ENCODE measurements at regions not wholly inside any gene's neighbourhood (a gene's known extent, or its start where the extent isn't known, plus 50 kb on each side); places are given as distances from the start of the nearest gene placed in this dataset.

DNA sequence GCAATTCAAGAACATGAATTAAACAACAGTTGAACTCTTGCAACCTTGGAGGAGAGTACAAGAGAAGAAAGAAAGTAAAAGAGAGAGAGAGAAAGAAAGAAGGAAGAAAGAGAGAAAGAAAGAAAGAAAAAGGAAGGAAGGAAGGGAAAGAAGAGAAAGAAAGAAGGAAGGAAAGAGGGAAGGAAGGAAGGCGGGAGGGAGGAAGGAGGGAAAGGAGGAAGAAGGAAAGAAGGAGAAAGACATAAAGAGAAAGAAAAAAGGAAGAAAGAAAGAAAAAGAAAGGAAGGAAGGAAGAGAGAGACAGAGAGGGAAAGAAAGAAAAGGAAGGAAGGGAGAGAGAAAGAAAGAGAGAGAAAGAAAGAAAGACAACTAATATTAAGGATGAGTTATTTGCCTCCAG lies 1106.7 kb downstream of the TYW1 start:
- POLR2A ChIA-PET (ENCODE audit: unreplicated experiment), result no interaction called here
- Histone ChIP-seq H3K27me3 (ENCODE audit: control insufficient read depth, insufficient read depth, low read length) (no peaks in the 10 kb centered on the region), H2BK5ac (ENCODE audit: low read depth, low read length, poor library complexity, severe bottlenecking) (no peak overlapping the region), H3K18ac (ENCODE audit: low read depth, low read length) (no peak overlapping the region), H3K4ac (ENCODE audit: low read depth, low read length) (no peak overlapping the region), H3K9me3 (ENCODE audit: control insufficient read depth, insufficient read depth, low read length) (peaks cover 14% of the 10 kb centered on the region), H2BK20ac (ENCODE audit: low read depth, low read length) (no peak overlapping the region), H2AFZ (replicated peaks; ENCODE audit: low read length, poor library complexity) (no peak overlapping the region), H3K56ac (ENCODE audit: extremely low read depth, insufficient read depth, low read length) (no peak overlapping the region), H4K8ac (ENCODE audit: low read depth in 2 of 2, low read length in 2 of 2) (no peak overlapping the region), H3K4me3 (ENCODE audit: insufficient read depth, low read depth, low read length) (no peak overlapping the region), H3K4me1 (ENCODE audit: control insufficient read depth, insufficient read depth, low read length) (no peaks in the 10 kb centered on the region), H4K20me1 (ENCODE audit: insufficient read depth, low read length) (no peaks in the 10 kb centered on the region), H3K14ac (replicated peaks; ENCODE audit: low read depth, low read length) (no peak overlapping the region), H2BK15ac (ENCODE audit: low read depth, low read length) (no peak overlapping the region), H3K9ac (ENCODE audit: low read depth, low read length) (no peak overlapping the region), H2BK120ac (ENCODE audit: low read depth, low read length) (no peak overlapping the region), H3K23ac (ENCODE audit: low read depth, low read length) (no peak overlapping the region), H4K91ac (ENCODE audit: insufficient read depth, low read depth, low read length) (no peak overlapping the region), H3K27ac (ENCODE audit: insufficient read depth, low read length) (no peak overlapping the region), H3K79me1 (ENCODE audit: low read depth in 1 of 2, low read length in 2 of 2) (no peaks in the 10 kb centered on the region), H4K5ac (ENCODE audit: low read depth, low read length) (no peak overlapping the region), H2AK5ac (ENCODE audit: low read depth, low read length) (no peak overlapping the region), H2AK9ac (replicated peaks; ENCODE audit: low read depth, low read length, poor library complexity) (no peak overlapping the region), H3K9me1 (ENCODE audit: insufficient read depth, low read length) (no peaks in the 10 kb centered on the region), H3K4me2 (ENCODE audit: low read depth, low read length) (no peak overlapping the region), H3K36me3 (ENCODE audit: control insufficient read depth, insufficient read depth, low read length) (no peaks in the 10 kb centered on the region)
- intact Hi-C loops (cut with micrococcal nuclease) (no loop called here), dilution Hi-C loops (cut with HindIII; ENCODE audit: low sequenced_read_pairs, unreplicated experiment) (no loop called here), in situ Hi-C loops (cut with MboI; ENCODE audit: low sequenced_read_pairs) (no loop called here)
- ATAC-seq (ENCODE audit: low read depth) (no peak), DNase-seq (no peak)
- CTCF ChIA-PET, result no interaction called here
- TF ChIP-seq NFE2L2 (IDR thresholded peaks at IDR 0.05; ENCODE audit: low read depth, low read length) (no peak), BHLHE40 (IDR thresholded peaks at IDR 0.05; ENCODE audit: low read depth, low read length) (no peak), CHD1 (IDR thresholded peaks at IDR 0.05; ENCODE audit: low read depth, low read length) (no peak), CEBPB (IDR thresholded peaks at IDR 0.05; ENCODE audit: low read depth, low read length) (no peak)
- TF ChIP-seq, protein P1, sequence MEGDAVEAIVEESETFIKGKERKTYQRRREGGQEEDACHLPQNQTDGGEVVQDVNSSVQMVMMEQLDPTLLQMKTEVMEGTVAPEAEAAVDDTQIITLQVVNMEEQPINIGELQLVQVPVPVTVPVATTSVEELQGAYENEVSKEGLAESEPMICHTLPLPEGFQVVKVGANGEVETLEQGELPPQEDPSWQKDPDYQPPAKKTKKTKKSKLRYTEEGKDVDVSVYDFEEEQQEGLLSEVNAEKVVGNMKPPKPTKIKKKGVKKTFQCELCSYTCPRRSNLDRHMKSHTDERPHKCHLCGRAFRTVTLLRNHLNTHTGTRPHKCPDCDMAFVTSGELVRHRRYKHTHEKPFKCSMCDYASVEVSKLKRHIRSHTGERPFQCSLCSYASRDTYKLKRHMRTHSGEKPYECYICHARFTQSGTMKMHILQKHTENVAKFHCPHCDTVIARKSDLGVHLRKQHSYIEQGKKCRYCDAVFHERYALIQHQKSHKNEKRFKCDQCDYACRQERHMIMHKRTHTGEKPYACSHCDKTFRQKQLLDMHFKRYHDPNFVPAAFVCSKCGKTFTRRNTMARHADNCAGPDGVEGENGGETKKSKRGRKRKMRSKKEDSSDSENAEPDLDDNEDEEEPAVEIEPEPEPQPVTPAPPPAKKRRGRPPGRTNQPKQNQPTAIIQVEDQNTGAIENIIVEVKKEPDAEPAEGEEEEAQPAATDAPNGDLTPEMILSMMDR (conservative IDR thresholded peaks at IDR 0.05; ENCODE audit: low read depth, low read length), result no peak
- BruUV-seq (replicated peaks), result no TSS peak
- WGBS, 2 experiments (ENCODE audit: extremely low coverage in 2 of 2, insufficient read length in 1 of 2), result 43% methylated on average over 1 of the region's 1 CpG; no CpG with 5 or more reads in 1 of the 2 experiments

All from IMR-90 (cell line).